GM18520 (cell line): ENCODE measurements at regions not wholly inside any gene's neighbourhood (a gene's known extent, or its start where the extent isn't known, plus 50 kb on each side); places are given as distances from the start of the nearest gene placed in this dataset.

Experiments
- ATAC-seq: cut with Tn5 transposase; IDR thresholded peaks from one replicate; pipeline ENCODE4 v1.9.1; 2021; ENCODE audit not compliant: unreplicated experiment

GRCh38 chr2:7774481-7774880 is 857.3 kb downstream of the RNF144A start:
- no peak for ATAC-seq

GRCh38 chr2:7777668-7778067 is 860.5 kb downstream of the RNF144A start:
- ATAC-seq, result no peak

- ATAC-seq, result no peak
These were observed 863.1 kb downstream of the RNF144A start for GRCh38 chr2:7780321-7780720.

DNA sequence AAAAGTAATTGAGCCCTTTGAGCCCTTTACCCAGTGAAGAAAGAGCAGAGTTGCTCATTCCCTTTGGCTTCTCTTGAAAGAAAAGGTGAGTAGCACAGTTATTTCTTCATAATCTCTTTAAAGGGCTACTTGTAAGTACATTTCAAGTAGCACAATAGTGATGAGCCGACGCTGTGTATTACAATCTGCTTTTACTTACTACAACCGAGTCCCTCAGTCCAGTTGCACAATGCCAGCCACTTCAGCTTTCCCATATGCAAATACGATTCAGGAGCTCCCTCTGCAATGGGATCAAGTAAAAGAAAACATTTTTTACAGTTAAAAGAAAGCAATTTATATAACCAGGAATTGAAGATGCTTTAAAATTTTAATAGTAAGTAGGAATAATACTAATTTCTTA is 868.5 kb downstream of the RNF144A start:
- ATAC-seq, result no peak

- ATAC-seq, result no peak
These were observed 871.5 kb downstream of the RNF144A start for GRCh38 chr2:7788736-7789135.

- no peak for ATAC-seq
These were observed 874.9 kb downstream of the RNF144A start for GRCh38 chr2:7792031-7792651.

DNA sequence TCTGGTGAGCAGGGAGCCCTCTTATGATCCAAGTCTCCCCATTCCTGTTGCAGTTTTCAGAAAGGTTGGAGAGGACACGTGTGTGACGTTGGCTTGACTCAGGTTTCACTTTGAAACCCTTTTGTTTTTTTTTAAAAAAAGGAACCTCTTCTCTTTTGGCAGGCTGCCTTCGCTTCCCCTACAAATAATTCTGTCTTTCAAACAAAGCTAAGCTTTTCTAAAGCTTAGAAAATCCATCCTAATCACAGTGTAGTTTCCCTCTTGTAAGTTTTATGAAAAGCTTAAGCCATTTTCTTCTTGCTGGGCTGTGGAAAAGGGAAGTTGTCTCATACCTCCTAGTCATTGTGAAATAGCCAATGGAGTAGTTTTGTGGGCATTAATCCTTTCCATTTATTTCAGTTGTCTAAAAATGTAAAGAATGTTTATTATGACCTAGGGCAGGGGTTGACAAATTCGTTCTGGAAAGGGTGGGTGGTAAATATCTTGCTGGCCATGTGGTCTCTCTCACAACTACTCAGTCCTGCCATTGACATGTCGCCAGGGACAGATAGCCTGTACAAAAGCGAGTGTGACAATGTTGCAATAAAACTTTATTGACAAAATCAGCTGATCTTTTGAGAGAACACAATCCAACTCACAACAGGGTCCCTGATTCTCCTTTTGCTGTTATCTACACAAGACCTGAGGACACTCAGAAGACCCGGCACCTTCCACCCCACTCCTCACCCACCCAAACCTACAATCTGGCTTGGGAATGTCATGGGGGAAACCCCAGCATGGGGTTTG is 878.8 kb downstream of the RNF144A start:
- ATAC-seq, result no peak

DNA sequence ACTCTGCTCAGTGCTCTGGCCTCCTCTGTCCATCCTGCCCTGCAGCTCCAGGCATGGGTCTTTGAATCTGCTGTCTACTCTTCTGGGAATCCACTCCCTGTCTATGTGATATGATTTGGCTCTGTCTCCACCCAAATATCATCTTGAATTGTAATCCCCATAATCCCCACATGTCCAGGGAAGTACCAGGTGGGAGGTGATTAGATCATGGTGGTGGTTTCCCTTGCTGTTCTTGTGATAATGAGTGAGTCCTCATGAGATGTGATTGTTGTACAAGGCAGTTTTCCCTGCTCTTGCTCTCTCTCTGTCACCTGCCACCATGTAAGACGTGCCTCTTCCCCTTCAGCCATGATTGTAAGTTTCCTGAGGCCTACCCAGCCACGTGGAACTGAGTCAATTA is 881.8 kb upstream of the ID2 start:
- no peak for ATAC-seq

- ATAC-seq, result no peak
These were observed 880.6 kb upstream of the ID2 start for GRCh38 chr2:7801212-7801611.

- ATAC-seq, result no peak
These were observed 878.3 kb upstream of the ID2 start for GRCh38 chr2:7803515-7803914.

- no peak for ATAC-seq
These were observed 872.2 kb upstream of the ID2 start for GRCh38 chr2:7809640-7810039.

DNA sequence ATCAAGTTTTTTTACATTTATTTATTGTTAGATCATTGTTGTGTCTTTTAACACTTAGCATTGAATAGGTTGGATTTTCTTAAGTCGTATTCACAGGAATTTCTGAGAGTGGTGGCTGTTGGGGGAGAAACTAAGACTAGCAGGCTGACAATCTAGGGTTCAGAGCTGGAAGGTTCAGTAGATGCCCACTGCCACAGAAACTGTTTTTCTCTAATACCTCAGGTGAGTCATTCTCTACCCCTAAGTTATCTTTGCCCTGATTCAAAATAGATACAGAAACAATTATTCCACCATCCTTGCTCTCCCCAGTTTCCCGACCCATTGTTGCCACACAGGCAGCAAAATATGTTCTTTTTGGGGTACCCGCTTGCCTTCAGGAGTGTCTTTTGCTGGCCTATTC is 870.8 kb upstream of the ID2 start:
- ATAC-seq, result no peak

DNA sequence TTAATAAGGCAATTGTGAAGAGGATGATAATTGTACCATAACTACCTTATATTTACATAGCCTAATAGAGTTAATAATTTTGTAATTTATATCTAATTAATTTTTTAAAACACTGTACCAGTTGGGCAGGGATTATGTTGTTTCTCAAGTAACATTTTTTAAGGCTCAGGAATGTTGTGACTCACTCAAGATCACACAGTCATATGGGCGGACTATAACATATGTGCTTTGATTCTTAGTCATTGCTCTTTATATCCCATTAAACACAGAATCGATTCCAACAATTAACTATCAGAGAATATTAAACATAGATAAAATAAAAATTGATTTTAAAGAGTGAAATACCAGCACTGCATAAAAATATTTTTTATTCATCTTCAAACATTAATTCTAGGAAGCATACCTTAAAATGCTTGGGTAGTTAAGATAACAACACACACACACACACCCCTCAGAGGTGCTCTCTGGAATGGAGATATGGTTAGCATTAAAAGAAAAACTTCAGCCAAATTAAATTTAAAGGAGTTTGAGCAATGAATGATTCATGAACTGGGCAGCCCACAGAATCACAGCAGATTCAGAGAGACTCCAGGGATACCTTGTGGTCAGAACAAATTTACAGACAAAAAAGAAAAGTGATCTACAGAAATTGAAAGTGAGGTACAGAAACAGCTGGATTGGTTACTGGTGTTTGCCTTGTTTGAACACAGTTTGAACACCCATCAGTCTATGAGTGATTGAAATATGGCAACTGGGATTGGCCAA is 869.4 kb upstream of the ID2 start:
- no peak for ATAC-seq

DNA sequence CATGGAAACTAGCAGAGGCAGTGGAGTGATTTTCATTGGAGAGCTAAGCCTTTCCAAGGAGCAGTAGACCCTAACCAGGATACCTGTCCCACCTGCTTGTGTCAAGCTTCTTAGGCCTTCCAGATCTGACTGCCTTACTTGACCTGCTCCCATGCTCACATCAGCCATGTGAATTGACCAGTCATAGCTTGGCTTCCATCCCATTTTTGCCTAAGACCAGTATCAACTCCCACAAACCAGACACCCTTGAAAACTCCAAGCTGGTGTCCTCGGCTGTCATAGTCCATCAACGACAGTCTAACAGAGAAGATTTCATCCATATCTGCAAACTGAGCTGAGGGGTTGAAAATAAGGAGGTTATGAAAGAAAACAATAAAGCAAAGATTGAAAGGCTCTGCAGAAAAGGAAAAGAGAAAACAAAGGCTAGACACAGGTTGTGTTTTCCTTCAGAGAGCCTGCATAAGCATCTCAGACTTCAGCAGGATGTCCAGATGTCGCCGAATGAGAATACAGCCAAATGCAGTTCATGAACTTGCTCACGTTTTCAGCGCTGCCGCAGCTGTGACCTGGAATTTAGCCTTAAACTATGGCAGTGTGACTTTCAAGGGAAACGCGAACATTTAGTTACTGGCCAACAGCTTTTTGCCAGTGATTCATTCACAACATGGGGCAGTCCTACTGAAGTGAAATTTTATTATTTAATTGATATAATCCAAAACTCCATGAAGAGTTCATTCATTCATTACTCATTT is 868.1 kb upstream of the ID2 start:
- no peak for ATAC-seq

DNA sequence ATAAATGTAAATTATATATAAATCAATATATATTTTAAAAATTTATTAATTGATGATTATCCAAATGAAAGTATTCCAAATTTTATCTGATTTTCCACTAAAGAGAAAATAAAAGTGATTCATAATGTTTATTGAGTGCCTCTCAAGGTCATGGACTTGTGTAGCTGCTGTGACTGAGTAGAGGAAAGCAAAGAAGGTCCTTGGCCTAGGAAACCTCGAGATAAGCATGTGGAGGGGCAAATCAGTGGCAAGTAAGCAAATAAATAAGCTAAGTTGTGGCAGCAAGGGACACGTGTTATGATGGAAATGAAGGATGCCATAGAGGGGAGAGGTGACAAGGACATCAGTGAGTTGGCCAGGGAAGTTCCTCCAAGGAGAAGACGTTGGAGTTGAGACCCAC is 866.1 kb upstream of the ID2 start:
- ATAC-seq, result no peak

GRCh38 chr2:7816233-7816632 is 865.6 kb upstream of the ID2 start:
- ATAC-seq, result no peak

GRCh38 chr2:7816944-7817343 is 864.9 kb upstream of the ID2 start:
- no peak for ATAC-seq

- ATAC-seq, result no peak
These were observed 862.5 kb upstream of the ID2 start for GRCh38 chr2:7819316-7819715.

- no peak for ATAC-seq
These were observed 862.0 kb upstream of the ID2 start for GRCh38 chr2:7819850-7820249.

DNA sequence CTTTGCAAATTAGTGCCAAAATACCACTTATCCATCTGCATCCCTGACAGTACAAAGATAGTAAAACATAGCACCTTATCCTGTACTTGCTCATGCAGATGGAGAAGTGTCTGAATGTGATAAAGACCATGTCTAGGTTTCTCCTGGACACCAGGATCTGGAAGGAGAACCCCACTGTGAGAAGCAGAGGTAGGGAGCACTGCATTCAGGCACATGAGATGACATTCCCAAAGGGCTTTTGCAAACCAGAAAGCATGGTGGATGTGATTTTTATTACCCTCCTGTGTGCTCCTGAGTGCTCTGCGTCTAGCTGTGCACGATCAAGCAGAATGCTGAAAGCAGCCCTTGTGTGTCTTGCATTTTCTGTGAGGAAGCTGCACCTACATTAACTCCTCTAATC is 857.6 kb upstream of the ID2 start:
- no peak for ATAC-seq

GRCh38 chr2:7825591-7826312 is 856.1 kb upstream of the ID2 start:
- peak; percentile 84 for ATAC-seq
